ENCODE measurements at regions not wholly inside any gene's neighbourhood (a gene's known extent, or its start where the extent isn't known, plus 50 kb on each side); places are given as distances from the start of the nearest gene placed in this dataset.

DNA sequence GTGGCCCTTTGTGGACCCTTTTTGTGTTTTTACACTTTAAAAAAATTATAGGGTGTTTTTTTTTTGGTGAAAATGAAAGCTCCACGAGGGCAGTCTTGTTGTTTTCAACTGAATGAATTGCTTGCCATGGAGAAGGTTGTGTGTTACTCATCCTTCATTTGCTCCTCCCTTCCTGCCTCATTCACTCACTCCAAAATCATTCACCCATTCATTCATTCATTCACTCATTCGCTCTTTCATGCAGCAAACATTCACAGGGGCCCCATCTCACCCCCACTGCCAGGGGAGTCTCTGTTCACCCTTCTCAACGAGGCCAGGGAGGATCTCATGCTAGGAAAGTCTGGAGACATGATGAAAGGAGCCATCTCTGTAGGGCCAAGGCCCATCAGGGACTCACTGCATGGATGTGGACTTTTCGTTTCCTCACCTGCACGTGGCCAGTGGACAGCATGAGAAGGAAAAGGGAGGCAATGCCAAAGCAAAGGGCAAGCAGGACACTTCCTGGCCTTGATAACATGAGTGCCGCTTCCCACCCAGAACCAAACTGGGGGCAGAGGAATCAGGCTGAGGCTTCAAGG is 62.8 kb upstream of the COL13A1 start:
- Histone ChIP-seq H3K36me3 (ENCODE audit: control insufficient read depth in 2 of 2, insufficient read depth in 2 of 2, low read length in 1 of 2) (no peaks in the 10 kb centered on the region), H3K27me3 (replicated peaks in 1 of 2; ENCODE audit: control insufficient read depth in 2 of 2, insufficient read depth in 2 of 2, low read length in 1 of 2) (peaks cover 0 to 4% of the 10 kb centered on the region in 2 experiments; a peak in 3 of 4 replicates), H3K9me3 (replicated peaks; ENCODE audit: control insufficient read depth, insufficient read depth, low read length) (no peaks in the 10 kb centered on the region; the same call in 2 of the 3 replicates), H4K20me1 (ENCODE audit: control insufficient read depth, insufficient read depth) (no peaks in the 10 kb centered on the region; the same call in 1 of the 2 replicates), H3K27ac (ENCODE audit: control insufficient read depth, insufficient read depth) (no peak overlapping the region), H3K79me2 (ENCODE audit: control insufficient read depth, insufficient read depth, low read length) (no peaks in the 10 kb centered on the region), H2AFZ (ENCODE audit: control insufficient read depth, low read depth, low read length) (no peak overlapping the region), H3K4me2 (ENCODE audit: control insufficient read depth, insufficient read depth) (no peak overlapping the region), H3K9ac (ENCODE audit: control insufficient read depth, insufficient read depth, low read length) (no peak overlapping the region), H3K4me1 (ENCODE audit: control insufficient read depth, insufficient read depth, low read length) (peaks cover 9% of the 10 kb centered on the region), H3K4me3 (no peak overlapping the region)
- BruUV-seq (replicated peaks): no TSS peak
- FAIRE-seq (no peak), ATAC-seq (no peak), DNase-seq (ENCODE audit: low read depth, low spot score) (no peak)
- ChIA-PET CTCF (no interaction called here), RAD21 (ENCODE audit: unreplicated experiment) (no interaction called here), SMC1A (ENCODE audit: uncharacterized antibody, unreplicated experiment) (no interaction called here), POLR2A (no interaction called here)
- 17% methylated on average over 6 of the region's 6 CpGs for WGBS (ENCODE audit: insufficient coverage, insufficient replicate concordance, low lambda C conversion rate, missing lambda C conversion rate)
- in situ Hi-C loops (cut with MboI) (no loop called here), intact Hi-C loops (cut with micrococcal nuclease; ENCODE audit: unreplicated experiment) (no loop called here)
- TF ChIP-seq MYC (IDR thresholded peaks at IDR 0.05; ENCODE audit: insufficient read depth, insufficient read length, insufficient replicate concordance, low read length, severe bottlenecking) (no peak), POLR2AphosphoS5 (IDR thresholded peaks at IDR 0.05; ENCODE audit: low read length) (no peak), MLLT1 (IDR thresholded peaks at IDR 0.05) (no peak), MTA3 (IDR thresholded peaks at IDR 0.05; ENCODE audit: borderline replicate concordance, low read length) (no peak), ZNF274 (IDR thresholded peaks at IDR 0.05; ENCODE audit: insufficient read depth, insufficient read length) (no peak), ZBED1 (IDR thresholded peaks at IDR 0.05; ENCODE audit: borderline replicate concordance) (no peak), PAX5 (IDR thresholded peaks at IDR 0.05; ENCODE audit: borderline replicate concordance, low read depth, low read length) (no peak), PAX8 (IDR thresholded peaks at IDR 0.05) (no peak), BHLHE40 (IDR thresholded peaks at IDR 0.05; ENCODE audit: borderline replicate concordance in 1 of 2, low read depth in 2 of 2, low read length in 1 of 2) (no peak), USF2 (IDR thresholded peaks at IDR 0.05; ENCODE audit: borderline replicate concordance, low read depth, low read length) (no peak)
- TF ChIP-seq, protein P1, sequence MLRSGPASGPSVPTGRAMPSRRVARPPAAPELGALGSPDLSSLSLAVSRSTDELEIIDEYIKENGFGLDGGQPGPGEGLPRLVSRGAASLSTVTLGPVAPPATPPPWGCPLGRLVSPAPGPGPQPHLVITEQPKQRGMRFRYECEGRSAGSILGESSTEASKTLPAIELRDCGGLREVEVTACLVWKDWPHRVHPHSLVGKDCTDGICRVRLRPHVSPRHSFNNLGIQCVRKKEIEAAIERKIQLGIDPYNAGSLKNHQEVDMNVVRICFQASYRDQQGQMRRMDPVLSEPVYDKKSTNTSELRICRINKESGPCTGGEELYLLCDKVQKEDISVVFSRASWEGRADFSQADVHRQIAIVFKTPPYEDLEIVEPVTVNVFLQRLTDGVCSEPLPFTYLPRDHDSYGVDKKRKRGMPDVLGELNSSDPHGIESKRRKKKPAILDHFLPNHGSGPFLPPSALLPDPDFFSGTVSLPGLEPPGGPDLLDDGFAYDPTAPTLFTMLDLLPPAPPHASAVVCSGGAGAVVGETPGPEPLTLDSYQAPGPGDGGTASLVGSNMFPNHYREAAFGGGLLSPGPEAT (IDR thresholded peaks at IDR 0.05; ENCODE audit: low read depth): no peak
